ENCODE measurements at regions not wholly inside any gene's neighbourhood (a gene's known extent, or its start where the extent isn't known, plus 50 kb on each side); places are given as distances from the start of the nearest gene placed in this dataset.

DNA sequence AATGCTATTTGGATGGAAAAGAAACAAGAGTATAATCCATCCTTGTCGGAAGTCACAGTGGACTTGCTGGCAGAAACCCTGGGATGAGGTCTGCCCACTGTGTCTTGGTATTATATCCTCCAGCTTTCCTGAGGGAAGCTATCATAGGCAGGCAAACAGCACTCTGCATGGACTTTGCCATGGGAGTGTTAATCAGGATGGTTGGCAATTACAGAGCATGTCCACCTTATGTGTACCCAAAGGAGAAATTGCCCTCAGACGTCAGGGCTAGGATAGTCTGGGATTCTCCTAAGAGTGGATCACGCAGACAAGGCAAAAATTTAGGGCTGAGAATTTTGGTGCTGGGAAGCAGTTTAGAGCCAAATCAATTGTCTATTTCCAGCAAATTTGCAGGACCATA is 184.9 kb upstream of the ESRRG start (continued):
- TF ChIP-seq KLF13 (tag; IDR thresholded peaks at IDR 0.05; ENCODE audit: borderline replicate concordance, low read depth) (no peak), GMEB1 (CRISPR knock-in tag; IDR thresholded peaks at IDR 0.05) (no peak), SMARCB1 (IDR thresholded peaks at IDR 0.05; ENCODE audit: insufficient read length, low read depth) (no peak)

- H3K27ac ChIP-seq (ENCODE audit: extremely low read depth, low read depth, low read length), result no peak overlapping the region
- DNase-seq (ENCODE audit: extremely low read depth in 1 of 4, low spot score in 3 of 4) (no peak), FAIRE-seq (no peak), ATAC-seq (no peak)
- no peaks in the 10 kb centered on the region for H3K9me3 ChIP-seq (replicated peaks; ENCODE audit: control insufficient read depth, insufficient read depth, low read depth, low read length)
- H3K79me2 ChIP-seq (ENCODE audit: control insufficient read depth, insufficient read depth, low read length), result no peaks in the 10 kb centered on the region
- no peaks in the 10 kb centered on the region for H3K36me3 ChIP-seq (ENCODE audit: control insufficient read depth, insufficient read depth, low read length)
- no TSS peak for BruUV-seq (replicated peaks)
- no peaks in the 10 kb centered on the region for H3K9me1 ChIP-seq (ENCODE audit: control insufficient read depth, insufficient read depth, low read length)
- H4K20me1 ChIP-seq (replicated peaks; ENCODE audit: control insufficient read depth, insufficient read depth, low read length), result no peaks in the 10 kb centered on the region
- no peak overlapping the region for H2AFZ ChIP-seq (ENCODE audit: low read depth, low read length)
- H3K4me3 ChIP-seq, result no peak overlapping the region
- in situ Hi-C loops (cut with MboI) (no loop called here), intact Hi-C loops (cut with micrococcal nuclease) (no loop called here)
- CTCF ChIA-PET (ENCODE audit: low intra/inter-chr PET ratio), result no interaction called here
- H3K27me3 ChIP-seq (ENCODE audit: control insufficient read depth in 2 of 2, insufficient read depth in 2 of 2, low read length in 2 of 2), result no peaks in the 10 kb centered on the region
- no peak for TF ChIP-seq RBM22 (IDR thresholded peaks at IDR 0.05; ENCODE audit: low read depth, low read length, poor library complexity, severe bottlenecking)
- POLR2A ChIA-PET, result no interaction called here
- H3K4me1 ChIP-seq (replicated peaks in 1 of 2; ENCODE audit: control insufficient read depth in 2 of 2, insufficient read depth in 2 of 2, low read length in 2 of 2), result no peaks in the 10 kb centered on the region
- H3K9ac ChIP-seq (ENCODE audit: insufficient read depth in 1 of 2, low read depth in 2 of 2, low read length in 2 of 2), result no peak overlapping the region
- no peak overlapping the region for H3K4me2 ChIP-seq (ENCODE audit: insufficient read depth, low read length)
- WGBS (ENCODE audit: insufficient coverage, low coverage, missing lambda C conversion rate), result under 1% methylated on average over 8 of the region's 8 CpGs
Observed at GRCh38 chr1:216907100-216907499, 183.9 kb upstream of the ESRRG start.
